Transverse colon (tissue), 4 donors: ENCODE measurements at regions not wholly inside any gene's neighbourhood (a gene's known extent, or its start where the extent isn't known, plus 50 kb on each side); places are given as distances from the start of the nearest gene placed in this dataset.

ENCODE experiments used
- EP300 ChIP-seq: sonication (generic); formaldehyde crosslinking; IDR thresholded peaks from one replicate; pipeline ENCODE4 v1.6.1; 2017; ENCODE audit warnings: antibody characterized with exemption, low read depth
- POLR2A ChIP-seq: fragments of 450-650 bp; IDR thresholded peaks from one replicate; pipeline ENCODE4 v1.6.1; 2016; ENCODE audit warnings: antibody characterized with exemption, mild to moderate bottlenecking, moderate library complexity
- POLR2AphosphoS5 ChIP-seq, 3 donors: sonication (generic); formaldehyde crosslinking; IDR thresholded peaks; one replicate each; pipeline ENCODE4 v1.6.1; 2016; ENCODE audit warnings: antibody characterized with exemption in 3 of 3
- TF ChIP-seq, protein P1 (sequence below), 5 experiments: fragments of 200-600 bp in 3 of 5; fragments of 450-650 bp in 2 of 5; sonication (generic) in 3 of 5; IDR thresholded peaks; 1 replicate in 2 of 5; 2 replicates in 3 of 5; pipeline ENCODE4 v1.5.1; 2016 to 2017; ENCODE audit warnings: antibody characterized with exemption in 5 of 5, inconsistent platforms in 3 of 5, mild to moderate bottlenecking in 2 of 5, moderate library complexity in 1 of 5

- TF ChIP-seq, protein P1, sequence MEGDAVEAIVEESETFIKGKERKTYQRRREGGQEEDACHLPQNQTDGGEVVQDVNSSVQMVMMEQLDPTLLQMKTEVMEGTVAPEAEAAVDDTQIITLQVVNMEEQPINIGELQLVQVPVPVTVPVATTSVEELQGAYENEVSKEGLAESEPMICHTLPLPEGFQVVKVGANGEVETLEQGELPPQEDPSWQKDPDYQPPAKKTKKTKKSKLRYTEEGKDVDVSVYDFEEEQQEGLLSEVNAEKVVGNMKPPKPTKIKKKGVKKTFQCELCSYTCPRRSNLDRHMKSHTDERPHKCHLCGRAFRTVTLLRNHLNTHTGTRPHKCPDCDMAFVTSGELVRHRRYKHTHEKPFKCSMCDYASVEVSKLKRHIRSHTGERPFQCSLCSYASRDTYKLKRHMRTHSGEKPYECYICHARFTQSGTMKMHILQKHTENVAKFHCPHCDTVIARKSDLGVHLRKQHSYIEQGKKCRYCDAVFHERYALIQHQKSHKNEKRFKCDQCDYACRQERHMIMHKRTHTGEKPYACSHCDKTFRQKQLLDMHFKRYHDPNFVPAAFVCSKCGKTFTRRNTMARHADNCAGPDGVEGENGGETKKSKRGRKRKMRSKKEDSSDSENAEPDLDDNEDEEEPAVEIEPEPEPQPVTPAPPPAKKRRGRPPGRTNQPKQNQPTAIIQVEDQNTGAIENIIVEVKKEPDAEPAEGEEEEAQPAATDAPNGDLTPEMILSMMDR (IDR thresholded peaks at IDR 0.05) = no peak
- TF ChIP-seq POLR2AphosphoS5 (IDR thresholded peaks at IDR 0.05) (no peak), POLR2A (no peak), EP300 (no peak)
Observed at GRCh38 chr2:4049463-4049862, 346.1 kb downstream of the DCDC2C start.
